ENCODE measurements at regions not wholly inside any gene's neighbourhood (a gene's known extent, or its start where the extent isn't known, plus 50 kb on each side); places are given as distances from the start of the nearest gene placed in this dataset.

DNA sequence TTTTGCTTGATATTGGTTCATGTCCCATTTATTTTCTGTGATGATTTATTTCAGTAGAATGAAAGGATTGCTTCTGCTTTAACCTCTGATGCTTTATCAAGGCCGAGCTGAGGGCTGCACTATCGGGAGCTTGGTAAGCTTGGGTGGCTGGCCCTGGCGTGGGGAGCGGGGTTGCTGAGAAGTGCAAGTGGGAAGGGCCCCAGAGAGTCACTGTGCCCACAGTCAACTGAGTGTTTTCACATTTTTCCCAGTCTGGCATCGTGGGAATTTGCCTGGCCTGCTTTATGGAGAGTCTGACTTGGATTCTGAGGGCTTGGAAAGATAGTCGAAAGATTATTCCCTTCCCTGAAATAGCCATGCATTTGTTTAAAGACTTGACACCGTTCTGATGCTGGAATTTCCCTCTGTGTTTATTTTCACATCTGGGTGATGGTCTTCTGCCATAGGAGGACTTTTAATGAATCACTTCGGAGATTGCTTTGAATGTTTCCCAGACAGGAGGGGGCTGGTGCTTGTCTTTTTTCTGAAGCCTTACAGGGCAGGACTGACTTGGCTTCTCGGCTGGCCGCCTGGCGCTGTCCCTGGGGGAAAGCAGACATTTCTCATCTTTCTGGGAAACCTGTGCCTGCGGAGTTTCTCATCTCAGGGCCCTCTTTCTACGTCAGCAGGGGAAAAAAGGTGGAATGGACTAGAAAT is 139.0 kb downstream of the BOD1 start:
- Histone ChIP-seq H3K36me3 (ENCODE audit: insufficient read depth, low read length) (no peaks in the 10 kb centered on the region), H3K4me3 (ENCODE audit: low read length) (peak overlapping the region; percentile 39), H3K27me3 (ENCODE audit: control insufficient read depth, insufficient read depth, low read length) (no peaks in the 10 kb centered on the region), H3K9ac (ENCODE audit: low read depth, low read length) (peak overlapping the region; percentile 71), H3K4me2 (ENCODE audit: low read length) (peak overlapping the region; percentile 56), H3K4me1 (ENCODE audit: control insufficient read depth, insufficient read depth, low read length) (peaks cover 58% of the 10 kb centered on the region), H3K9me3 (replicated peaks; ENCODE audit: low read length) (no peaks in the 10 kb centered on the region)

DNA sequence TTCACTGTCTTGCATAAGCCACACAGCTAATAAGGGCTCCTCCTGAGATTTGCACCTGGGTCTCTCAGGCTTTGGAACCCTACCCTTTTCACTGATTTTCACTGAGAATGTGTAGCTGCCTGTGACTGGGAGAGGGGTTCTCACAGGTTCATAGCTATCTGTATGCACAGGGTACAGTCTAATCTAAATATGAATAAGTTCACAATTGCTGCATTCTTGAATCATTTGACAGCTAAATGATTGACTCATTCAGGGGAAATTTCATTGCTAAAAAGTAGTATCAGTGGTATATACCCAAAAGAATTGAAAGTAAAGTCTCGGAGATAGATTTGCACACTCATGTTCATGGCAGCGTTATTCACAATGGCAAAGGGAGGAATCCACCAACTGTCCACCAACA is 140.7 kb downstream of the BOD1 start:
- Histone ChIP-seq H3K4me1 (ENCODE audit: control insufficient read depth, insufficient read depth, low read length) (peaks cover 69% of the 10 kb centered on the region), H3K36me3 (ENCODE audit: insufficient read depth, low read length) (no peaks in the 10 kb centered on the region), H3K9me3 (replicated peaks; ENCODE audit: low read length) (no peaks in the 10 kb centered on the region), H3K4me2 (ENCODE audit: low read length) (peak overlapping the region; percentile 72), H3K4me3 (ENCODE audit: low read length) (peak overlapping the region; percentile 54), H3K27me3 (ENCODE audit: control insufficient read depth, insufficient read depth, low read length) (no peaks in the 10 kb centered on the region), H3K9ac (ENCODE audit: low read depth, low read length) (peak overlapping the region; percentile 68)

DNA sequence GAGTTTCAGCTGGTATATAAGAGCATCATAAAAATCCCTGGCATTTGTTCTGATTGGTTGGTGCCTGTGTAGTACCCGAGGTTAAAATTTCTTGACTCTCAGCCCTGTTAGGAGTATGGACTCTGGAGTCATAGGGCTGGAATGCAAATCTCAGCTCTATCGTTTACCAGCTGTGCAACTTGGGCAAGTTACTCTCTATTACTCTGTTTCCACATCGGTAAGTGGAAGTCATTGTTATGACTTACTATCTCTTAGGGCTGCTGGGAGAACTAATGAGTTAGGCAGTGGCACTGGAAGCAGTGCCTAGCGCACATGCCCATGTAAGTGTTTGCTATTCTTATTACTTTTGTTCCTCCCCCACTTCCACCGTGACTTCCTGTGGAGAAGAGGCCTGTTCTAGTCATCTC is 141.6 kb downstream of the BOD1 start:
- no peaks in the 10 kb centered on the region for H3K9me3 ChIP-seq (replicated peaks; ENCODE audit: low read length)
- H3K4me3 ChIP-seq (ENCODE audit: low read length) = peak overlapping the region; percentile 54
- H3K9ac ChIP-seq (ENCODE audit: low read depth, low read length) = peak overlapping the region; percentile 68
- peak overlapping the region; percentile 72 for H3K4me2 ChIP-seq (ENCODE audit: low read length)
- H3K36me3 ChIP-seq (ENCODE audit: insufficient read depth, low read length) = no peaks in the 10 kb centered on the region
- no peaks in the 10 kb centered on the region for H3K27me3 ChIP-seq (ENCODE audit: control insufficient read depth, insufficient read depth, low read length)
- H3K4me1 ChIP-seq (ENCODE audit: control insufficient read depth, insufficient read depth, low read length) = peaks cover 69% of the 10 kb centered on the region

DNA sequence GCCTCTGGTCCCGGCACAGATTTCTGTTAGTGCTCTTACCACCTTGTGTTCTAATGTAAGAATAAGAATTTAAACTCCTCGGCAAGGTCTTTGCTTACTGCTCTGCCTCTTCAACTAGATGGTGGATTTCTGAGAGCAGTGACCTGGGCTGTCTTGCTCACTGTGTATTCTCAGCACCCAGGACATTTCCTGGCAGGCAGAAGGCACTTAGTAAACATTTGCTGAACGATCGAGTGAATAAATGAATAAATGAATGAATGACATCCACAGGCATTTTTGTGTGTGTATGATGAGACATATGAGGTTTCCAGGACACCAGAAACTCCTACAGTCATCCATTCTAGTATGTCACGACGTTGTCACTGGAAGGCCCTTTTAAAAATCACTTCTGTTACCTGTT is 143.2 kb downstream of the BOD1 start:
- Histone ChIP-seq H3K9me3 (replicated peaks; ENCODE audit: low read length) (no peaks in the 10 kb centered on the region), H3K4me1 (ENCODE audit: control insufficient read depth, insufficient read depth, low read length) (peaks cover 76% of the 10 kb centered on the region), H3K4me3 (ENCODE audit: low read length) (peak overlapping the region; percentile 18), H3K4me2 (ENCODE audit: low read length) (peak overlapping the region; percentile 70), H3K36me3 (ENCODE audit: insufficient read depth, low read length) (no peaks in the 10 kb centered on the region), H3K27me3 (ENCODE audit: control insufficient read depth, insufficient read depth, low read length) (no peaks in the 10 kb centered on the region), H3K9ac (ENCODE audit: low read depth, low read length) (peak overlapping the region; percentile 82)

DNA sequence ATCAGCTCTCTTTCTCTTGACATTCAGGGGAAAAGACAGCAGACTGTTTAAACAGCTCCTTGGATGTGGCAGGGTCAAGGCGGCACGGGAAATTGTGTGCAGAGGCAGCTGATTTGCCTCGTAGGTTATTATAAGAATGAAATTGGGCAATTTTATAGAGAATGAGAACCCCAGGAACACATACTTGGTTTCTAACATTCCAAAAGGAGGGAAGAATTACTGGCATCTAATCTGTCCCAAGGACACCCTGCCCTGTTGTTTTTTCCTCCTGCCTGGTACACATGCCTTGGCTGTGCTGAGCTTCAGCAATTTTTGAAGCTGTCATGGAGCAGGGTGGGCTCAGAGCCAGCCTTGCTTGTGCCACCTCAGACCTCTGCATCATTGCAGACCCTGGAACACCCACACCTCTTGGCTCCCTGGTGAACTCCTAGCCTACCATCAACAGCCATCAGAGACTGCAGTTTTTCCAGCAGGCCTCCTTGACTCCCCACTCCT is 143.6 kb downstream of the BOD1 start:
- Histone ChIP-seq H3K4me2 (ENCODE audit: low read length) (peak overlapping the region; percentile 70), H3K9me3 (replicated peaks; ENCODE audit: low read length) (no peaks in the 10 kb centered on the region), H3K4me1 (ENCODE audit: control insufficient read depth, insufficient read depth, low read length) (peaks cover 71% of the 10 kb centered on the region), H3K27me3 (ENCODE audit: control insufficient read depth, insufficient read depth, low read length) (no peaks in the 10 kb centered on the region), H3K36me3 (ENCODE audit: insufficient read depth, low read length) (no peaks in the 10 kb centered on the region), H3K9ac (ENCODE audit: low read depth, low read length) (peak overlapping the region; percentile 82), H3K4me3 (ENCODE audit: low read length) (peak overlapping the region; percentile 37)

DNA sequence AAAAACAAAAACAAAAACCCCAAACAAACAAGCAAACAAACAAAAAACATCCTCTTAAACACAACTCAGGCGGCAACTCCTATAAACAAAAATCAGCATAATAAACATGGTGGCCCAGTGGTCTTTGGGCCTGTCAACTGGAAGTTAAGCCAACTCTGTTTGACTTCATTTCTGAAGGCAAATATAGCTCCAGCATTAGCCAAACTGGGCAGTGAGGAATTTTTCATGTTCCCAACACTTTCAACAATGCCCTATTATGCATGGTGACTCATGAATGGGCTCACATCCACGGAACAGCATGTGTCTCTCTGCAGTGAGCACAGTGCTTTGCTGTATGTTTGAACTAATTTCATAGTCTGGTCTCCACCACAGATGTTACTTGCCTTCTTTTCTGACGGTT is 143.9 kb upstream of the STC2 start:
- no peaks in the 10 kb centered on the region for H3K36me3 ChIP-seq (ENCODE audit: insufficient read depth, low read length)
- peak overlapping the region; percentile 37 for H3K4me3 ChIP-seq (ENCODE audit: low read length)
- peak overlapping the region; percentile 70 for H3K4me2 ChIP-seq (ENCODE audit: low read length)
- peaks cover 65% of the 10 kb centered on the region for H3K4me1 ChIP-seq (ENCODE audit: control insufficient read depth, insufficient read depth, low read length)
- H3K9me3 ChIP-seq (replicated peaks; ENCODE audit: low read length) = no peaks in the 10 kb centered on the region
- peak overlapping the region; percentile 82 for H3K9ac ChIP-seq (ENCODE audit: low read depth, low read length)
- no peaks in the 10 kb centered on the region for H3K27me3 ChIP-seq (ENCODE audit: control insufficient read depth, insufficient read depth, low read length)

DNA sequence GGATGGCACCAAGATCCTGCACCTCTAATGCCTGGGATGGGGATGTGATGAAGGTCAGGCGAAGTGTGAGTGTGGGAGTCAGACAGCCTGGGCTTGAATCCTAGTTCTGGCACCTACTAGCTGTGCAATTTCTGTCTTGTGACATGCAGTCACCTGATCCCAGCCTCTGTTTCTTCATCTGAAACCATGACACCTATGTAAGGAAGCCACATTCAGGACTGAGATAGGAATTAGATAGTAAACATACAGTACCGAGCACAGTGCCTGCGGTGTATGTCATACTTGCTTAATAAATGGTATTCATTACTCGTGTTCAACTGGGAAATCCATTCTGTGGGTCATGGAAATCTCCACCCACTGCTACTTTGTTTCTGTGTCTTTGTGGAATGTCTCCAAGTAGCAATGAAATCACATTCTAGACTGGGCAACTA is 140.6 kb upstream of the STC2 start:
- no peak overlapping the region for H3K9ac ChIP-seq (ENCODE audit: low read depth, low read length)
- H3K4me3 ChIP-seq (ENCODE audit: low read length) = no peak overlapping the region
- H3K9me3 ChIP-seq (replicated peaks; ENCODE audit: low read length) = no peaks in the 10 kb centered on the region
- no peak overlapping the region for H3K4me2 ChIP-seq (ENCODE audit: low read length)
- no peaks in the 10 kb centered on the region for H3K27me3 ChIP-seq (ENCODE audit: control insufficient read depth, insufficient read depth, low read length)
- peaks cover 40% of the 10 kb centered on the region for H3K4me1 ChIP-seq (ENCODE audit: control insufficient read depth, insufficient read depth, low read length)
- no peaks in the 10 kb centered on the region for H3K36me3 ChIP-seq (ENCODE audit: insufficient read depth, low read length)

DNA sequence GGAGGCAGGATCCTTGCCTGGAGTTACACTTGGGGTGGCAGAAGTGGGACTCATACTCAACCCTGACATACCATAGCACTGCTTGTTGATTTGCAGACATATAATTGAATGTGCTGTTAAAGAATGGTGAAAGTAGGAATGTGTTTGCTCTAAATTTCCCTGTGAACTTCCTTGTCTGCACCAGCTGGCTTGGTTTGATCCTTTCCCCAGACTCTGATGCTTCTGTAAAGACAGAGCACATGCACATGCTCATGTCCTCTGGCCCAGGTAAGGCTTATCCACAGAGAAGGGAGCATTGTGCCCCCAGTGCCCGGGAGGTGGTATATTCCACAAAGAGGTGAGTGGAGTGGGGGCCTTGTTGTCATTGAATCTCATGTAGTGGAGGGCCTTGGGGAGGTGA is 138.0 kb upstream of the STC2 start:
- no peaks in the 10 kb centered on the region for H3K9me3 ChIP-seq (replicated peaks; ENCODE audit: low read length)
- no peaks in the 10 kb centered on the region for H3K36me3 ChIP-seq (ENCODE audit: insufficient read depth, low read length)
- H3K4me3 ChIP-seq (ENCODE audit: low read length) = no peak overlapping the region
- no peak overlapping the region for H3K9ac ChIP-seq (ENCODE audit: low read depth, low read length)
- no peak overlapping the region for H3K4me2 ChIP-seq (ENCODE audit: low read length)
- no peaks in the 10 kb centered on the region for H3K27me3 ChIP-seq (ENCODE audit: control insufficient read depth, insufficient read depth, low read length)
- H3K4me1 ChIP-seq (ENCODE audit: control insufficient read depth, insufficient read depth, low read length) = peaks cover 16% of the 10 kb centered on the region

DNA sequence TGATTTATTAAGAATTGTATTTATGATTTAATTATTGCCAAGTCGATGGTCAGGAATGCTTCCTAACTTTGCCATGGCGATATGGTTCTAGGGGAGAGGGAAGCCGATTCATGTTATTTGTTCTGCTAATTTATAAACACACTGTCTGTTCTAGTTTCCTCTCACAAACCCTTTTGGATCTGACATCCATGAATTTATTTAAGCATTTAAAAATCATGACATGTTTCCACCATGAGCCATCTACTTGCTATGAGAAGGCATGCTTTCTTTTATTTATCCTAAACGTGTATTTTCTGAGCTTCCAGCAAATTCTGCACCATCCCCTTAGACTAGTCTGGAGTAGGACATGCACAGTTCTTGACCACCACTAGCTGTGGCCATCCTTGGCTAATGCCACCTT is 136.6 kb upstream of the STC2 start:
- peaks cover 16% of the 10 kb centered on the region for H3K4me1 ChIP-seq (ENCODE audit: control insufficient read depth, insufficient read depth, low read length)

DNA sequence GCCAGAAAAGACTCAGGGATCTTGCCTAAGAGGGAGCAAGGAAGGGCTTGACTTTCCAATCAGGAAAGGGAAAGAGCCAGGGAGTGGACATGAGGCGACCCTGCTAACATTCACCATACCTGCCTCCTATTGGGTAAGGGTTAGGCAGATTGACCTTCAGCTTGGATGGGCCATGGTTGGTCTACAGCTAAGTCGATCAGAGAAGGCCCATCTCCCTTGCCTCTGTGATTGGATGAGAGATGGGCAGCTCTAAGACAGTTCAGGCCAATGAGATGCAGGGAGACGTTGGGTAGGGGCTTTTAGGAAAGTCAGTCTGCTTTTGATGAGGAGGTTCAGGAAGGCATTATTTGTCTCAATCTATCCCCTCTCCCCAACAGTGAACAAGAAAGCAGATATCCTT is 135.0 kb upstream of the STC2 start:
- no peaks in the 10 kb centered on the region for H3K36me3 ChIP-seq (ENCODE audit: insufficient read depth, low read length)
- no peak overlapping the region for H3K4me2 ChIP-seq (ENCODE audit: low read length)
- H3K27me3 ChIP-seq (ENCODE audit: control insufficient read depth, insufficient read depth, low read length) = no peaks in the 10 kb centered on the region
- no peak overlapping the region for H3K9ac ChIP-seq (ENCODE audit: low read depth, low read length)
- no peak overlapping the region for H3K4me3 ChIP-seq (ENCODE audit: low read length)
- H3K4me1 ChIP-seq (ENCODE audit: control insufficient read depth, insufficient read depth, low read length) = peaks cover 20% of the 10 kb centered on the region
- H3K9me3 ChIP-seq (replicated peaks; ENCODE audit: low read length) = no peaks in the 10 kb centered on the region

More for the DNA sequence above, 136.6 kb upstream of the STC2 start:
- no peaks in the 10 kb centered on the region for H3K9me3 ChIP-seq (replicated peaks; ENCODE audit: low read length)
- H3K9ac ChIP-seq (ENCODE audit: low read depth, low read length) = no peak overlapping the region
- H3K4me2 ChIP-seq (ENCODE audit: low read length) = no peak overlapping the region
- H3K36me3 ChIP-seq (ENCODE audit: insufficient read depth, low read length) = no peaks in the 10 kb centered on the region
- H3K4me3 ChIP-seq (ENCODE audit: low read length) = no peak overlapping the region
- no peaks in the 10 kb centered on the region for H3K27me3 ChIP-seq (ENCODE audit: control insufficient read depth, insufficient read depth, low read length)

DNA sequence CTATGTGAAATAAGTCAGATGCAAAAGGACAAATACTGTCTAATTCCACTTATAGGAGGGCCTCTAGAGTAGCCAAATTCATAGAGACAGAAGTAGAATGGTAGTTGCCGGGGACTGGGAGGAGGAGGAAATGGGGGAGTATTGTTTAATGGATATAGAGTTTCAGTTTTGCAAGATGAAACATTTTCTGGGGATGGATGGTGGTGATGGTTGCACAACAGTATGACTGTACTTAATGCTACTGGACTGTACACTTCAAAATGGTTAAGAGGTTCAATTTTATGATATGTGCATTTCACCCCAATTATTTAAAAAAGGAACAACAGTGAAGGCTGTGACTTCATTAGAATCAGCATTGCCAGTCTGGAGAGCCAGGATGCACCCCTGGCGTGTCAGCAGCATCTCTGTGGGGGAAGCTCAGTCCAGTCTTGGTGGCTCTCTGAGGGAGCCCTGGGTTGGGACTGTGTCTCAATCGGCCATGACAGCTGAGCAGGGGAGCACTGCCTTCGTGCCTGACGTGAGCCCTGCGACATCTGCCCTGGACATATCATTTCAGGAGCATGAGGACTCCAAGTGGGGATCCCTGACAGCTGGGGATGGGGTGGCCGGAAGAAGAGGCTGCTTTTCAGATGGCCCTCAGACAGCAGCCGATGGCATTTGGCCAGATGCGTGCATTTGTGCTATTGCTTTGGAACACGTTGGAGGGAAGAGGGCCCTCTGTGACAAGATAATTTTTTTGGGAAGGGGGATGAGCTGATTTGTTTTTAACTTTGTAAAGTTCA is 130.8 kb upstream of the STC2 start:
- H3K4me3 ChIP-seq (ENCODE audit: low read length) = no peak overlapping the region
- no peaks in the 10 kb centered on the region for H3K27me3 ChIP-seq (ENCODE audit: control insufficient read depth, insufficient read depth, low read length)

More for the DNA sequence above, 130.8 kb upstream of the STC2 start:
- H3K4me1 ChIP-seq (ENCODE audit: control insufficient read depth, insufficient read depth, low read length) = peaks cover 52% of the 10 kb centered on the region
- H3K9ac ChIP-seq (ENCODE audit: low read depth, low read length) = peak overlapping the region; percentile 81
- H3K4me2 ChIP-seq (ENCODE audit: low read length) = peak overlapping the region; percentile 30
- H3K9me3 ChIP-seq (replicated peaks; ENCODE audit: low read length) = no peaks in the 10 kb centered on the region
- H3K36me3 ChIP-seq (ENCODE audit: insufficient read depth, low read length) = no peaks in the 10 kb centered on the region

All from skeletal muscle satellite cell (primary cell).